T-helper 2 cell treated with Interferon-gamma antibody and Interleukin-4, amounts not matched to agents 5 μg/mL and 100 μg/mL, for 36 hours (primary cell): ENCODE measurements at regions not wholly inside any gene's neighbourhood (a gene's known extent, or its start where the extent isn't known, plus 50 kb on each side); places are given as distances from the start of the nearest gene placed in this dataset.

Experiments
- DNase-seq: peaks from one replicate; pipeline ENCODE4 v3.0.0; 2021; ENCODE audit warnings: low spot score
- H3K27ac Mint-ChIP-seq: one replicate; pipeline ENCODE4 v1.8.0; 2021; ENCODE audit warnings: mild to moderate bottlenecking, mixed read lengths
- H3K27me3 Mint-ChIP-seq: one replicate; pipeline ENCODE4 v1.8.0; 2021; ENCODE audit warnings: low read depth, mixed read lengths
- H3K36me3 Mint-ChIP-seq: one replicate; pipeline ENCODE4 v1.8.0; 2021; ENCODE audit warnings: low read depth, mixed read lengths
- H3K4me1 Mint-ChIP-seq: one replicate; pipeline ENCODE4 v1.8.0; 2021; ENCODE audit warnings: low read depth, mixed read lengths
- H3K4me3 Mint-ChIP-seq: one replicate; pipeline ENCODE4 v1.8.0; 2022; ENCODE audit warnings: mild to moderate bottlenecking, moderate library complexity, mixed read lengths
- H3K9me3 Mint-ChIP-seq: one replicate; pipeline ENCODE4 v1.8.0; 2021; ENCODE audit warnings: mixed read lengths

DNA sequence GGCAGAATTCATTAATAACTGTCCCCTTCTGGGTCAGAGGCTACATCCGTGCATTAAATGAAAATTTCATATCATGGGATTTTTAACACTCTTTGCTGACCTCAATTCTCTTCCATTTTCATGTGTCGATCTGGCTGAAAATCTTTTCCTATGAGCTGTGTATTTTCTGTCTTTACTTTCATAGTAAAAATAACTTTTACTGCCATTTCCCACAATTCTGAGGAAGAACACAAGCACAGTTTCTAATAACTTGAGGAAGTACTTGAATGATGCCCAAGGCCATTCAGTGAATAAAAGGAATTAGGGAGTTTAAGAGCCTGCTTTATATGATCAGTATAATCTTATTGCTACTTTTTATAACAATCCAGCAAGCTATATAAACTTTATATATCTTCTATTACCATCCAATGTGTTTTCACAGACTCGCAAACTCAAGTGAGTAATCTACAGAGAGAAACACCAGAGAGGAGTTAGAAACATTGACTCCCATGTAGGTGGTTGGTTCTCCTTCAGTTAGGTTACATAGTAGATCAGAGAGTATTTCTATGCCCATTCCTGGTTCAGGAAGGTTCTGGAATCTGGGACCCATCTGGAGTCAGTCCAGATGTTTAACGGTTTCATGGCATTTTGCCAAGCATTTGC is 340.0 kb downstream of the FBXO15 start:
- no peaks in the 10 kb centered on the region for H3K4me1 Mint-ChIP-seq
- no peak overlapping the region for H3K4me3 Mint-ChIP-seq
- H3K36me3 Mint-ChIP-seq: no peaks in the 10 kb centered on the region
- no peak for DNase-seq
- H3K27ac Mint-ChIP-seq: no peak overlapping the region
- no peaks in the 10 kb centered on the region for H3K9me3 Mint-ChIP-seq
- H3K27me3 Mint-ChIP-seq: no peaks in the 10 kb centered on the region

DNA sequence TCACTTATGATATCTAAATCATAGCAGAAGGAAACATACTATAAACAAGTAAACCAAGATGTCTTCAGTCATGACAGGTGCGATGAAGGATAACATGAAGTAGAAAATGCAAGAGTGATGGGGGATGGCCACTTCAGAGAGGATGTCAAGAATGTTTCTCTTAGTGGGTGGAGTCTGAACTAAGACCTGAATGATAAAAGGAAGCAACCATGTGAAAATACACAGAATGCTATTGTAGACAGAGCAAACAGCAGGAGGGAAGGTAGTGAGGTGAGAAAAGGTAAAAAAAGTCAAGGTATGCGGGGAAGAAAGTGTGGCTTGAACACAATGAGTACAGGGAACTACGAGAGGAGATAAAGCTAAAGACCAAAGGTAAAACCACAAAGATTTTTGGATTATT is 341.6 kb downstream of the FBXO15 start:
- H3K36me3 Mint-ChIP-seq: no peaks in the 10 kb centered on the region
- DNase-seq: no peak
- H3K27me3 Mint-ChIP-seq: no peaks in the 10 kb centered on the region
- H3K27ac Mint-ChIP-seq: no peak overlapping the region
- H3K4me1 Mint-ChIP-seq: no peaks in the 10 kb centered on the region
- no peak overlapping the region for H3K4me3 Mint-ChIP-seq
- no peaks in the 10 kb centered on the region for H3K9me3 Mint-ChIP-seq

DNA sequence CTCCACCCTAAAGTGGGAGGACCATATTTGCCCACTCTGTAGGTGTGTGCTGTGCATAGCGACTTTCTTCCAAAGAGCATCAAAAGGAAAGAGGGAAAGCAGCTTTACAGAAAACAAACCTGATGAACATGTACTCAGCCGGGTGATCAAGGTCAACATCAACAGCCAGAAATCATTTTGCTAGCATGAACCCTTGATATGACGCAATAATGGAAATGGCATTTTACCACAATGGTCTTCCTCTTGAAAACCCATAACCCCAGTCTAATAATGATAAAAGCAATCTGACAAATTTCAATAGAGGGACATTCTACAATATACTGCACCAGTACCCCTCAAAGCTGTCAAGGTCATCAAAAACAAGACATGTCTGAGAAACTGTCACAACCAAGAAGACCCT is 350.2 kb downstream of the FBXO15 start:
- H3K27ac Mint-ChIP-seq: no peak overlapping the region
- no peak for DNase-seq
- H3K4me3 Mint-ChIP-seq: no peak overlapping the region
- no peaks in the 10 kb centered on the region for H3K36me3 Mint-ChIP-seq
- H3K9me3 Mint-ChIP-seq: no peaks in the 10 kb centered on the region
- H3K4me1 Mint-ChIP-seq: no peaks in the 10 kb centered on the region
- no peaks in the 10 kb centered on the region for H3K27me3 Mint-ChIP-seq

DNA sequence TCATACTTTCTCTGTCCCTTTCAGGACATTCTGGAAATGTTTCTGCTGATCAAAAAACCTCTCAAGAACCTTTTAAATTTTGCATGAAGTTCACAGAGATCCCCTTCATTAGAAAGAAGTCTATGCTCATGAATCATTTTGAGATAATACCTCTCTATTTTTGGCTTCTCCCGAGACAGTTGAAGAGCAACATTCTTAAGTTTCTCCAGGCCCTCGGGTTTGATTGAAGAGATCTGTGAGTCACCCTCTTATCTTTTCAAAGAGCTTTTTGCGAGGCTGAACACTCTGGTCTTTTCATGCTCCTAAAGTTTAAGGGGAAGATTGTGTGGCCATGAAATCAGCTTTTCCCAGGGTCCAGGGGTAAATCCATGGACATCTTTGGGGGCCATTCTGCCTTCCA is 354.2 kb downstream of the FBXO15 start:
- Mint-ChIP-seq H3K36me3 (no peaks in the 10 kb centered on the region), H3K4me3 (no peak overlapping the region), H3K9me3 (no peaks in the 10 kb centered on the region), H3K27me3 (no peaks in the 10 kb centered on the region), H3K4me1 (no peaks in the 10 kb centered on the region), H3K27ac (no peak overlapping the region)
- DNase-seq: no peak

DNA sequence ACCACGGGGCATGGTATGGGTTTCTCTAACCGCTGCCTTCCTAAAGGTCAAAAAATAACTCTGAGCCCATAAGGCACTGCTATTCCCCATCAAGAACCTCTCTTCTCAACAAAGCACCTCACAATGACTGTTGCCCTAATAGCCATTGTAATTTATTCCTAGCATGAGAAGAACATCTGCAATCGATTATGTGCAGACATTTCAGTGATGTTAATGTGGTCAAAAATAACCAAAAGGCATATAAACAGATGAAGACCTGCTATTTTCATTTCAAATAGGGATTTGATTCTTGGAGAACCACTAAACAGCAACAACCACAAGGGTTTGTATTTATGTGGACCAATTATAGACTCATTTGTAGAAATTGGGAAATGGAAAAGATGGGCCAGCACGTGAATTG is 356.6 kb downstream of the FBXO15 start:
- H3K27ac Mint-ChIP-seq: no peak overlapping the region

DNA sequence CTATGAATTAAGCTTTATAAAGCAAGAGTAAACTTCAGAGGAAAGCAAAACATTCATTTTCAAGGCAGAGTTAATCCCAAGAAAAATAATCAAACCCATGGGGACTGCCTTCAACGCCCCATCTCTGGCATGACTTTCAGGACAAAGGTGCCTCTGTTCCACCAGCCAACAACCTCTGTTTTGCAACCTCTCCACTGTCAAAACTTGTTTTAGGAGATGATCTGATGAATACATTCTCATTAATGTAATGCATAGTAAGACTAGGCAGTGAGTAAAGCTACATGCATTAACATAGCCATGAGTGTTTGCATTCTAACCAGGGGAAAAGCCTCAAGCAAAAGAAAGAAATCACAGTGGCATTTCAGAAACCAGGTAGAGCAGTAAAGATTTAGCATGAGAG is 357.0 kb downstream of the FBXO15 start:
- no peaks in the 10 kb centered on the region for H3K27me3 Mint-ChIP-seq
- H3K4me1 Mint-ChIP-seq: no peaks in the 10 kb centered on the region
- H3K9me3 Mint-ChIP-seq: no peaks in the 10 kb centered on the region
- no peaks in the 10 kb centered on the region for H3K36me3 Mint-ChIP-seq
- no peak for DNase-seq
- H3K4me3 Mint-ChIP-seq: no peak overlapping the region
- H3K27ac Mint-ChIP-seq: no peak overlapping the region

More for the DNA sequence above, 356.6 kb downstream of the FBXO15 start:
- Mint-ChIP-seq H3K4me1 (no peaks in the 10 kb centered on the region), H3K9me3 (no peaks in the 10 kb centered on the region), H3K27me3 (no peaks in the 10 kb centered on the region), H3K36me3 (no peaks in the 10 kb centered on the region), H3K4me3 (no peak overlapping the region)
- no peak for DNase-seq

DNA sequence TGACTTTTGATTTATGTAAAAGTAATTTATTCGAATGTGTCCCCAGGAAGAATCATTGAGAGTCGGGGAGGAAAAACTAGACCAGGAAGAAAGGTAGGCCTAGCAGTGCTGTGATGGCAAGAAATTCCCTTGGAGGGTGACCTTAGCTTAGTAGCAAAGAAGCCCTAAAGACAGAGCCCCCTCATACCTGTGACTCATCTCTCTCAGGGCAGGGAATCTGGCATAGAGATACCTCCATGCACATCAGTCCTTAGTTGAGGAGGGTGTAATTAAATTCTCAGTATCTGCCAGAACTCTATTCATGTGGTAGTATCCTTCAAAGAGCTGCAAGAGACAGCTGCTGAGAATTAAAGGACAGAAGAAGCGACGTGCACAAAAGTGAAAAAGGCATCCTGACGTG is 360.3 kb downstream of the FBXO15 start:
- Mint-ChIP-seq H3K9me3 (no peaks in the 10 kb centered on the region), H3K36me3 (no peaks in the 10 kb centered on the region), H3K4me1 (no peaks in the 10 kb centered on the region)

DNA sequence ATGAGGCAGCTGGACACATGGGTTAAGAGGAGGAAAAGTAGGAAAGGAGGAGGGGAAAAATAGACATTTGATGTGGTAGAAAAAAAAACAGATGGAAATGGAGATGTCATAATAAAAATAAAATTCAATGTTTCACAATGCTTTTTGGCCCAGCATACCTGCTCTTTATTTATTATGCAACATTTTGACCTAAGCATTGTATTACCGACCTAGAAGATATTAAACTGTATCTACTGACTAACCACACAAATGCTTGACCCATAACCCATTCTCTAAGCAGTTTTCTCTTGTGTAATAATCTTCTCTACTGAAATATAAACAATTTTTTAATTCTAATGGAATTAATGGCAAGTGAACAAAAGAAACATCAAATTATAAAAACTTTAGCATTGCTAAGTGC is 362.3 kb downstream of the FBXO15 start:
- no peaks in the 10 kb centered on the region for H3K9me3 Mint-ChIP-seq
- no peak for DNase-seq

More for the DNA sequence above, 360.3 kb downstream of the FBXO15 start:
- Mint-ChIP-seq H3K27ac (no peak overlapping the region), H3K4me3 (no peak overlapping the region), H3K27me3 (peaks cover 2% of the 10 kb centered on the region)
- DNase-seq: no peak

DNA sequence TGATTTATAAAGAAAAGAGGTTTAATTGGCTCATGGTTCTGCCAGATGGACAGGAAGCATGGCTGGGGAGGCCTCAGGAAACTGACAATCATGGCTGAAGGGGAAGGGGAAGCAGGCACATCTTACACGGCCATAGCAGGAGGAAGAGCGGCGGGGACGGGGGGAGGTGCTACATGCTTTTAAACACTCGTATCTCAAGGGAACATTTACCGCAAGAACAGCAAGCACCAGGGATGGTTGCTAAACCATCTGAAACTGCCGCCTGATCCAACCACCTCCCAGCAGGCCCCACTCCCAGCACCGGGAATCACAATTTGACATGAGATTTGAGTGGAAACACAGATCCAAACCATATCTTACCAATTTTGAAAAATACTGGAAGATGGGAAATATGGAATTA is 362.8 kb downstream of the FBXO15 start:
- H3K27ac Mint-ChIP-seq: no peak overlapping the region
- DNase-seq: no peak

More for the DNA sequence above, 362.3 kb downstream of the FBXO15 start:
- Mint-ChIP-seq H3K4me1 (no peaks in the 10 kb centered on the region), H3K27me3 (peaks cover 2% of the 10 kb centered on the region), H3K4me3 (no peak overlapping the region), H3K27ac (no peak overlapping the region), H3K36me3 (no peaks in the 10 kb centered on the region)

DNA sequence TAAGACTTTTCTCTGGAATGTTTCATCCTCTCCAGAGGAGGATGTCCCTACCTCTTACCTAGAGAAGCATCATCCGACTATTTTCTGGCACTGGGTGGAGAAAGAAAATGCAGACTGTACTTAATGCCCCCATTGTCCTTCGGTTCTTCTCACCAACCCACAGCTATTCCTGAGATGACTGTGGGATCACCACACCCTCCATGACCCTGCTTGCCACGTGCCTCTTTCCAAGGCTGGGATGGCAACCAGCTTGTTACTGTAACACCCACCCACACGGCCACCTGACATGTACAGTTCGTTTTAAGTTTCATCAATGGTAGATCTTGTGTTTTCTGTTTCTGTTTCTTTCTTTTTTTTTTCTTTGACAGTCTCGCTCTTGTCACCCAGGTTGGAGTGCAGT is 365.2 kb downstream of the FBXO15 start:
- peaks cover 2% of the 10 kb centered on the region for H3K27me3 Mint-ChIP-seq
- H3K9me3 Mint-ChIP-seq: no peaks in the 10 kb centered on the region
- H3K36me3 Mint-ChIP-seq: no peaks in the 10 kb centered on the region
- no peak overlapping the region for H3K27ac Mint-ChIP-seq
- H3K4me1 Mint-ChIP-seq: no peaks in the 10 kb centered on the region
- DNase-seq: no peak
- H3K4me3 Mint-ChIP-seq: no peak overlapping the region

More for the DNA sequence above, 362.8 kb downstream of the FBXO15 start:
- no peaks in the 10 kb centered on the region for H3K36me3 Mint-ChIP-seq
- no peaks in the 10 kb centered on the region for H3K4me1 Mint-ChIP-seq
- H3K4me3 Mint-ChIP-seq: no peak overlapping the region
- H3K27me3 Mint-ChIP-seq: peaks cover 2% of the 10 kb centered on the region
- no peaks in the 10 kb centered on the region for H3K9me3 Mint-ChIP-seq

DNA sequence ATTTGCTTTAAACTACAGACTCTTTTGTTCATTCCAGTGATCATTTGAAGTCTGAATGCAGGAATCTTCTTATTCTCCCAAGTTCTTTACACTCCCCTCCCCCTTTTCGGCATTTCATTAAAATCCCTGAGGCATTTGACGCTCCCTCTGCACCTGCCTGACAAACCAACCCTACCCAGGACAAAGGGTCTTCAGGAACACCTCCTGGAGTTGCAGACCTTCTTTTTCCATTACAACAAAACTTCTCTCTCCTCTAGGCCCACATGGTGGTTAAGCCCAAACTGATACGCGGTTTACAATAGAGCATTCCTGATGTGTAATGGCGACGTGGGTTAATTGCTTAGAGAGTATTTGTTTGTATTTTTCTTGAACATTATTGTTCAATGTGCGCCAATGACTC is 367.4 kb downstream of the FBXO15 start:
- Mint-ChIP-seq H3K36me3 (no peaks in the 10 kb centered on the region), H3K27me3 (peaks cover 2% of the 10 kb centered on the region), H3K4me3 (no peak overlapping the region), H3K9me3 (no peaks in the 10 kb centered on the region), H3K4me1 (no peaks in the 10 kb centered on the region), H3K27ac (no peak overlapping the region)
- no peak for DNase-seq

DNA sequence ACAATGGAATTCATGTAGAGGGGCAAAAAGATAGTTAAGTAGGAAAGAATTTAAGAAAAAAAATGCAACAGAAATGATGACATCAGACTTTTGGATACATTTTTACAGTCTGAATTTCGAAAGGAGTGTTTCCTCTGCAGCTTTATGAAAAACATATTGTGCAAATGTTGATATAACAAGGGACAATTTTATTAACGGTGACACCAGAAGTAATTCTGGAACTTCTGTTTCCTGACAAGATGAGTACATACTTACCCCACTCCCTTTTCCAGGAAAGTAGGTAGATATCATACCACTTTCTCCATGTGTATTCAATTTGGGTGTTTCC is 369.6 kb downstream of the FBXO15 start:
- no peak overlapping the region for H3K27ac Mint-ChIP-seq
- no peak for DNase-seq
- H3K9me3 Mint-ChIP-seq: no peaks in the 10 kb centered on the region
- peaks cover 2% of the 10 kb centered on the region for H3K27me3 Mint-ChIP-seq
- H3K4me1 Mint-ChIP-seq: no peaks in the 10 kb centered on the region
- no peaks in the 10 kb centered on the region for H3K36me3 Mint-ChIP-seq
- no peak overlapping the region for H3K4me3 Mint-ChIP-seq

DNA sequence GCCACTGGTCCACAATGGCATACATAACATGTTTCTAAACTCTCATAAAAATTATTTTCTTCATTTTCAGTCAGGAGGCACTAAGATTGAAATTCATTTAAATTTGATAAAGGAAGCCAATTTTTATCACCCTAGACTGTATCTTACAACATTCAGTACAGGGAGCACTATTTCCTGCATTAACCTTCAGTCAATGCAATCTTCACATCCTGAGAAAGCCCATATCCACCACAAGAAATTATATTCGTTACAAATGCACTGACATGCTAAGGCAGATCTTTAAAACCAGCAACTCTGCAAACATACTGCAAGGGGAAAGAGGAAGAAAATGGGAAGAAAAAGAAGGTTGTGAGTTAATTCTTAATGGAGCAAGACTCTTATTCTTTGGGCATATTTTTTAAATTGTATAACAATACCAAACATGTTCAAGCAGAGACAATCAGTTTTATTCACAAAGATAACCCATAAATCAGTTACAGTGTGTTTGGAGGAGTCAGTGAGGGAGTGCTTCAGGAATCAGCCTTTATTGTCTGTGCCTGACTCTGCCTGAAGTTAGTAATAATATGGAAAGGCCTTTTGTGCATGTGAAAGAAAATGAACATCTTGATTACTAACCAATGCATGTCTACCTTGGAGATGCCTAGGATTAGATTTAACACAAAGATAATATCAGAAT is 370.1 kb downstream of the FBXO15 start:
- Mint-ChIP-seq H3K9me3 (no peaks in the 10 kb centered on the region), H3K4me1 (no peaks in the 10 kb centered on the region), H3K36me3 (no peaks in the 10 kb centered on the region), H3K27ac (no peak overlapping the region), H3K4me3 (no peak overlapping the region), H3K27me3 (peaks cover 2% of the 10 kb centered on the region)
- DNase-seq: no peak

DNA sequence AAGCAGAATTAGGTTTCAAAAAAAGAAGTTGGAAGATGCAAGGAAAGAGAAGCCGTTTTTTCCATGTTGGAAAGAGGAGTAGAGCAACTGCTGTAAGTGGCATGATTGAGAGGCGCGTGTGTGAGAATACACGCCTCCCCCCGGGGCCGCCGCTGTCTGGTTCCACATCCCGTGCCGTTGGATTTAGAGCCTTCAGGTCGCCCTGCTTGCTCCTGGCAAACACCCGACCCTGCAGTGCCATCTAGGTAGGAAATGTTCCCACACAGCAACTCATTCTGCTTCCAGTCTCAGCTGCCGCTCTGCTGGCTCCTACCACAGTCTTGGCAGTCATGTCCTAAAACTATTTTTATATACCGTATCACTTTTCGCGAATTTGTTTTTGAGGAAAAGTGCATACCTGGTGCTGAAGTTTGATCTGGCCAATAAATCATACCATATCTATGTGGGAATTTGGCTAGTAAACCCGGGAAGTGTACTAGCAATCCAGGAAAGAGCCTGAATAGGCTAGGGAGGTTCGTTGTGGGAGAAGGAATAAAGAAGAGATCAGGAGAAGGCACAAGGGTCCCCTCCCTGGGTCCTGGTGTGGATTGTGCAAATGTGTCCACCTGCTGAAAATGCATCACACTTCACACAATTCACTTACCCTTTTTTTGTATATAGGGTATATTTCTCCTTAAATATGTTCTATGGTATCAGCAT is 372.7 kb downstream of the FBXO15 start:
- no peaks in the 10 kb centered on the region for H3K27me3 Mint-ChIP-seq
- no peak for DNase-seq

More for the DNA sequence above, 372.7 kb downstream of the FBXO15 start:
- Mint-ChIP-seq H3K4me1 (no peaks in the 10 kb centered on the region), H3K4me3 (no peak overlapping the region), H3K27ac (no peak overlapping the region), H3K36me3 (no peaks in the 10 kb centered on the region), H3K9me3 (no peaks in the 10 kb centered on the region)
